ENCODE measurements at regions not wholly inside any gene's neighbourhood (a gene's known extent, or its start where the extent isn't known, plus 50 kb on each side); places are given as distances from the start of the nearest gene placed in this dataset.
"Not testable (repeated sequence)": the region's sequence is repeated elsewhere in the genome, so short reads cannot be mapped to it uniquely, and the experiment has no call there.

DNA sequence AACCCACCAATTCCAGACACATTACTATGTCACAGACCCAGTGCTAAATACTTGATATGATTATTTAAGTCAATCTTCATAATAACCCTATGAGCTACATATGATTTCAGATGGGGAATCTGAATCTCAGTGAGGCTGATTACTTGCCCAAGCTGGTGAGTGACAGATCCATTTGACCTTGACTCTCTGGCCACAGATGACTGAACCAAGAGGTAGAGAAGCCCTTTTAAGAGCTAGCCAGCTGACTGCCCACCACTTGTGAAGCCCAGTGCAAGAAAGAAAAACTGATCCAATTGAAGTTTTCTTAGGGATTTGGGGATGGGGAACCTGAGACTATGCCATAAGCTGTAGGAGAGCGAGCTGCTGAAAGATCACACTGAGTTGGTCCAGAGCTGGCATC is 124.7 kb upstream of the SPATA12 start:
- peaks cover 9% of the 10 kb centered on the region for H3K9me3 Mint-ChIP-seq
- peaks cover 11% of the 10 kb centered on the region for H3K36me3 Mint-ChIP-seq (ENCODE audit: low read depth)
- H3K4me1 Mint-ChIP-seq = peaks cover 38% of the 10 kb centered on the region
- H3K27ac Mint-ChIP-seq = peak overlapping the region in 2 of 3 experiments; percentile 29 to 57
- no peak overlapping the region for H3K4me3 Mint-ChIP-seq
- H3K27me3 Mint-ChIP-seq (ENCODE audit: low read depth) = no peaks in the 10 kb centered on the region
- TF ChIP-seq, protein P1, sequence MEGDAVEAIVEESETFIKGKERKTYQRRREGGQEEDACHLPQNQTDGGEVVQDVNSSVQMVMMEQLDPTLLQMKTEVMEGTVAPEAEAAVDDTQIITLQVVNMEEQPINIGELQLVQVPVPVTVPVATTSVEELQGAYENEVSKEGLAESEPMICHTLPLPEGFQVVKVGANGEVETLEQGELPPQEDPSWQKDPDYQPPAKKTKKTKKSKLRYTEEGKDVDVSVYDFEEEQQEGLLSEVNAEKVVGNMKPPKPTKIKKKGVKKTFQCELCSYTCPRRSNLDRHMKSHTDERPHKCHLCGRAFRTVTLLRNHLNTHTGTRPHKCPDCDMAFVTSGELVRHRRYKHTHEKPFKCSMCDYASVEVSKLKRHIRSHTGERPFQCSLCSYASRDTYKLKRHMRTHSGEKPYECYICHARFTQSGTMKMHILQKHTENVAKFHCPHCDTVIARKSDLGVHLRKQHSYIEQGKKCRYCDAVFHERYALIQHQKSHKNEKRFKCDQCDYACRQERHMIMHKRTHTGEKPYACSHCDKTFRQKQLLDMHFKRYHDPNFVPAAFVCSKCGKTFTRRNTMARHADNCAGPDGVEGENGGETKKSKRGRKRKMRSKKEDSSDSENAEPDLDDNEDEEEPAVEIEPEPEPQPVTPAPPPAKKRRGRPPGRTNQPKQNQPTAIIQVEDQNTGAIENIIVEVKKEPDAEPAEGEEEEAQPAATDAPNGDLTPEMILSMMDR (IDR thresholded peaks at IDR 0.05; ENCODE audit: unreplicated experiment in 3 of 3) = no peak

DNA sequence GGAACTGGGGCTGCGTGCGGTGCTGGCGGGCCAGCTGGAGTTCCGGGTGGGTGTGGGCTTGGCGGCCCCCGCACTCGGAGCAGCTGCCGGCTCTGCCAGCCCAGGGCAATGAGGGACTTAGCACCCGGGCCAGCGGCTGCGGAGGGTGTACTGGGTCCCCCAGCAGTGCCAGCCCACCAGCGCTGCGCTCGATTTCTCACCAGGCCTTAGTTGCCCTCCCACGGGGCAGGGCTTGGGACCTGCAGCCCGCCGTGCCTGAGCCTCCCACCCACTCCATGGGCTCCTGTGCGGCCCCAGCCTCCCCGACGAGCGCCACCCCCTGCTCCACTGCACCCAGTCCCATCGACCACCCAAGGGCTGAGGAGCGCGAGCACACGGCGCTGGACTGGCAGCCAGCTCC is 126.0 kb upstream of the SPATA12 start:
- H3K27me3 Mint-ChIP-seq (ENCODE audit: low read depth); H3K27ac Mint-ChIP-seq; H3K9me3 Mint-ChIP-seq; H3K4me3 Mint-ChIP-seq: not testable (repeated sequence)
- Mint-ChIP-seq H3K36me3 (ENCODE audit: low read depth) (peaks cover 11% of the 10 kb centered on the region), H3K4me1 (peaks cover 40% of the 10 kb centered on the region)

DNA sequence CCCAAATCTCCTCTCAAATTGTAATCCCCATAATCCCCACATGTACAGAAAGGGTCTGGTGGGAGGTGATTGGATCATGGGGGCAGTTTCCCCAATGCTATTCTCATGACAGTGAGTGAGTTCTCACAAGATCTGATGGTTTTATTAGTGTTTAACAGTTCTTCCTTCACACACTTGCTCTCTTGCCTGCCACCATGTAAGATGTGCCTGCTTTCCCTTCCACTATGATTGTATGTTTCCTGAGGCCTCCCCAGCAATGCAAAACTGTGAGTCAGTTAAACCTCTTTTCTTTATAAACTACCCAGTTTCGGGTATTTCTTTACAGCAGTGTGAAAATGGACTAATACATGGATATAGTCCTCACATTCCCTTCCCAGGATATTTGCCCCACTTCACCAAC is 126.7 kb upstream of the SPATA12 start:
- TF ChIP-seq, protein P1 (IDR thresholded peaks at IDR 0.05; ENCODE audit: unreplicated experiment in 3 of 3) = no peak
- Mint-ChIP-seq H3K36me3 (ENCODE audit: low read depth) (peaks cover 11% of the 10 kb centered on the region), H3K4me3 (no peak overlapping the region), H3K4me1 (peaks cover 42% of the 10 kb centered on the region), H3K27me3 (ENCODE audit: low read depth) (no peaks in the 10 kb centered on the region), H3K9me3 (peaks cover 9% of the 10 kb centered on the region), H3K27ac (peak overlapping the region in 1 of 3 experiments; percentile 2)

DNA sequence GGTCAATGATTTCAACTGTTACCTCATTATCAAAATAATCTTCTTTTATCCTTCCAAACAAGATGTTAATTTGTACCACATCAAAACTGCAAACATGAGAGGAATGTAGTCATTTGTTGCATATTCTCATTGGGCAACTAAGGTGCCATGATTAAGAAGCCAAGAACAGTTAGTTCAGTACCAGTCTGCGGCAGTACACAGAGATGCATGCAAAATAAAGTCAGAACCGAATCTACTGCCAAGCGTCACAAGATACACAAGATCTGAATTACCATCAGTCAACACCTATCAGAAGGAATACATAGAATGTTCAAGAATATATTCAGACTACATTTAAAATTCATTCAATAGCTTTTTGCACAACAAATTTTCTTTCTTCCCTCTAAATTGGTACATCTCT is 127.6 kb upstream of the SPATA12 start:
- Mint-ChIP-seq H3K36me3 (ENCODE audit: low read depth) (peaks cover 11% of the 10 kb centered on the region), H3K27me3 (ENCODE audit: low read depth) (no peaks in the 10 kb centered on the region), H3K4me3 (no peak overlapping the region), H3K4me1 (peaks cover 48% of the 10 kb centered on the region), H3K9me3 (peaks cover 9% of the 10 kb centered on the region), H3K27ac (peak overlapping the region in 1 of 3 experiments; percentile 1)
- TF ChIP-seq, protein P1 (IDR thresholded peaks at IDR 0.05; ENCODE audit: unreplicated experiment in 3 of 3) = no peak

DNA sequence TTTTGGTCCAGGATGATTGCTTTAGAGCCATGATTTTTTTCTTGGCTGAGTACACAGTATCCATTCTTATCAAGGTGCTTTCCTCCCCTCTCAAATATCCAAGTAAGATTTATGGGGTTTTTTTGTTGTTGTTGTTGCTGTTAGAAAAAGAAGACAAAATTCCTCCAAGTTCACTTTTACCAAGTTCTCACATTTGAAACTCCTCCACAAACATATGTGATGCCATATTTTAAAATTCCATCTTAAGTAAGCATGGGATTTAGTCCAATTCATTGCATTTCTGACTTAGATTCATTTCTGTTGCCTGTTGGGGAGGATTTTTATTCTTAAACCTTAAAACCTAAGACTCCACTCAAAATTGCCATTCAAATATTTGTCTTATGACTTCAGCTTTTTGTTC is 128.6 kb upstream of the SPATA12 start:
- peaks cover 9% of the 10 kb centered on the region for H3K9me3 Mint-ChIP-seq
- peaks cover 53% of the 10 kb centered on the region for H3K4me1 Mint-ChIP-seq
- H3K36me3 Mint-ChIP-seq (ENCODE audit: low read depth) = peaks cover 11% of the 10 kb centered on the region
- H3K27ac Mint-ChIP-seq = peak overlapping the region; percentile 9 to 78 (median 60)
- H3K4me3 Mint-ChIP-seq = no peak overlapping the region
- TF ChIP-seq, protein P1 (IDR thresholded peaks at IDR 0.05; ENCODE audit: unreplicated experiment in 3 of 3) = no peak
- H3K27me3 Mint-ChIP-seq (ENCODE audit: low read depth) = no peaks in the 10 kb centered on the region

DNA sequence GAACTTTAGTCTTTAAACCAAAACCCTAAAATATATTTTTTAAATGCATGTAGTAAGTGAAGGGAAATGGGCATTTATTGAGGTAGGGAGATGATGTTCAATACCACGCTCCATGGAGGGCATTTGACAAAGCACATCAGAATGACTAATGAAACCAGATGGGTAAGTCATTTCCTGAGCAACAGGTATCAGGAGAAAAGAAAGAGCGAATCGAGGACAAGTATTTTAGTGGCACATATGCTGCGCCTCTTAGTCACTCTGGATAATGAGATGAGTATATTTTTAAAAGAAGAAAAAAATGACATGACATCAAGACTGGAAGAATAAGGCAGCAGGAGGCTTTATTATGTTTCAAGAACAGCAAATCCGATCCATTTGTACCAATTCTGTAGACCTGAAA is 129.0 kb upstream of the ARHGEF3 start:
- Mint-ChIP-seq H3K27ac (peak overlapping the region in 2 of 3 experiments; percentile 28 to 75), H3K27me3 (ENCODE audit: low read depth) (no peaks in the 10 kb centered on the region), H3K9me3 (peaks cover 9% of the 10 kb centered on the region), H3K4me3 (no peak overlapping the region), H3K36me3 (ENCODE audit: low read depth) (peaks cover 10% of the 10 kb centered on the region), H3K4me1 (peaks cover 64% of the 10 kb centered on the region)
- TF ChIP-seq, protein P1 (IDR thresholded peaks at IDR 0.05; ENCODE audit: unreplicated experiment in 3 of 3) = no peak
